ENCODE measurements at regions not wholly inside any gene's neighbourhood (a gene's known extent, or its start where the extent isn't known, plus 50 kb on each side); places are given as distances from the start of the nearest gene placed in this dataset.
"Not testable (repeated sequence)": the region's sequence is repeated elsewhere in the genome, so short reads cannot be mapped to it uniquely, and the experiment has no call there.

DNA sequence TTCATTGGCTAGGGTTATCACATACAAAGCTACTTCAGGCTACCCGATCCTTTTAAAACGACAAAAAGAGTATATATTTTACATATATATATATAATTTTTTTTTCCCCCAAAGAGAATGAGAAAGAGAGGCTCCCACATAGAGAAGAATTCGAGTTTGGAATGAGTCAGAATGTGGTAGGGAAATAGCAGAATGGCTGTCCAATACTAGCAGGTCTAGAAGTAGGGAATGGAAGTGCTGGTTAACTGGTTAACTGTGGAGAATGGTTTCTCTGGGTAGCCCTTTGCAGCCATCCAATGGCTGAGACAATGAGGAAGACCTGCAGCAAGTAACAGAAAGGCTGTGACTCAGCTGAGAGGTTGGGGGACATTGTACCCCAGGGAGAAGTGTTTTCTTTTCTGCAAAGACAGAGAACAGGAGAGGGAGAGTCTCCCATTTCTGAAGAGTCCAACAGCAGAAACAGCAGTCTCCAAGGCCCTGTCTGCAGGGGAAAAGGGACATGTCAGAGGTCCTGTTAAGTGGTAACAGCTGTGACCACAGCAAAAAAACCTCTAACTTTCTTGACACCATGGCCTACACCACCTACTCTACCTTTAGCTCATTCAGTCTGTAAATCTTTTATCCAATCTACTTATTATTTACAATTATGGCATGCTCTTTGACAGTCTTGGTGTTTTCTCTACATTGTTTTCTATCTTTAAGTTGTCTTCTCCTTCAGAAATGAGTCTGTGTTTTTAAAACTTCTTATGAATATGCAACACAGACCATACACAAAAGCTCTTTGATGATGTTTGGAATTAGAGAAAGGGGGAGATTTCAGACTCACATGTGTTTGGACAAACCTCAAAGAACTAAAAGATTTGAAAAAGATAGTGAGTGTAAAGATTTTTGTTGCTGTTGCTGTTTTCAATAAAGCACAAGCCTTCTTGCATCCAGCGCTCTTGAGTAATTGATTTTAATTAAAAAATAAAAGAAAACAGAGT, 116.1 kb upstream of the SLC7A14 start:
- DNase-seq, result no peak

DNA sequence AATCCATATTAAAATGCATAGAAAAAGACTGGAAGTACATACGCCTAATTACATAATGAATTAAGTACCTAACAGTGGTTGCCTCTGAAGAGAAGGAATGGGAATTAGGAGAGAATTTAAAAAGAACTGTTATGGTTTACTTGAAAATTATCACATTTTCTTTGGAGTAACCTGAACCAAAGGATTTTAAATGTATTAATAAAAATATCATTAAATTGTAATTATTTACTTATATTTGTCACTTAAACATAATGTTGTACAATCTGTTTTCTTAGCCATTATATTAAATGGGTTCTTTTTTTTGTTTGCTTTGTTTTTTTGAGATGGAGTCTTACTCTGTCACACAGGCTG, 114.2 kb upstream of the SLC7A14 start:
- no peak for DNase-seq

DNA sequence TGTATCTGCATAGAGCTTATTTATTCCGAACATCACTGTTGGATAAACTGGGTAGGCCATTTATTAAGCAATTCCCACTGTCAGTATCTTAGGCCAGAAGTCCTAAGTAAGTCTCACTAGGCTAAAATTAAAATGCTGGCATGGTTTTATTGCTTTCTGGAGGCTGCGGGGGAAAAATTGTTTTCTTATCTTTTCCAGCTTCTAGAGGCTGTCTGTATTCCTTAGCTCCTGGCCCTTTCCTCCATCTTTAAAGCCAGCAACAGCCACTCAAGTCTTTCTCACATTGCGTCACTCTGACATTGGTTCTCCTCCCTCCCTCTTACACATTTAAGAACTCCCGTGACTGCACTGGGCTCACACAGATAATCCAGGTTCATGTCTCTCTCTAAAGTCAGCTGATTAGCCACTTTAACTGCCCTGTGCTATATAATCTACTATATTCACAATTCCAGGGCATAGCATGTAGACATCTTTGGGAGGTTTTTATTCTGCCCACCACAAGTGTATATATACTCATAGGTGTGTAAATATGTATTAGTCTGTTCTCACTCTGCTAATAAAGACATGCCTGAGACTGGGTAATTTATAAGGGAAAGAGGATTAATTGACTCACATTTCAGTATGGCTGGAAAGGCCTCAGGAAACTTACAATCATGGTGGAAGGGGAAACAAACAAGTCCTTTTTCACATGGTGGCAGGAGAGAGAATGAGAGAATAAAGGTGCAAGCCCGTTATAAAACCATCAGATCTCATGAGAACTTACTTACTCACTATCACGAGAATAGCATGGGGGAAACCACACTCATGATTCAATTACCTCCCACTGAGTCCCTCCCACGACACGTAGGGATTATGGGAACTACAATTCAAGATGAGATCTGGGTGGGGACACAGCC, 113.5 kb upstream of the SLC7A14 start:
- DNase-seq, result no peak

DNA sequence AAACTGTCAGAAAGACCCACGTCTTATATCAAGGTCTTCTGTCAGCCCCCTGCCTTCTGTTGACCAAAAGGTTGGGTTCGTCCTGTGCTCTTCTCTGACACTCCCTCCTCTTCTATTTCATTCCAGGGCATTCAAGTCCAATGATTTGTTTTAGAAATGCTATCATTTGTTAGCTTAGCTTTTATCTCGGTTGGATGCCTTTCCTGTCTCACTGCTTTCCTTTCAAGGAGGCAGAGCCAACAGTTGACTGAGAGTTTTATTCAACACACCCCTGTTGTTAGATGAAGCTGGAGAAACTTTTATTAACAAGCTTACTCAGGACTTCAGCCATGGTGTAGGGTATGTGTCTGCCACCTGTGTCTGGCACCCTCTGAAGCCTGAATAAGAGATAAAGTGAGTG, 112.0 kb upstream of the SLC7A14 start:
- no peak for DNase-seq

GRCh38 chr3:170697131-170697530, 111.3 kb upstream of the SLC7A14 start:
- DNase-seq, result no peak

DNA sequence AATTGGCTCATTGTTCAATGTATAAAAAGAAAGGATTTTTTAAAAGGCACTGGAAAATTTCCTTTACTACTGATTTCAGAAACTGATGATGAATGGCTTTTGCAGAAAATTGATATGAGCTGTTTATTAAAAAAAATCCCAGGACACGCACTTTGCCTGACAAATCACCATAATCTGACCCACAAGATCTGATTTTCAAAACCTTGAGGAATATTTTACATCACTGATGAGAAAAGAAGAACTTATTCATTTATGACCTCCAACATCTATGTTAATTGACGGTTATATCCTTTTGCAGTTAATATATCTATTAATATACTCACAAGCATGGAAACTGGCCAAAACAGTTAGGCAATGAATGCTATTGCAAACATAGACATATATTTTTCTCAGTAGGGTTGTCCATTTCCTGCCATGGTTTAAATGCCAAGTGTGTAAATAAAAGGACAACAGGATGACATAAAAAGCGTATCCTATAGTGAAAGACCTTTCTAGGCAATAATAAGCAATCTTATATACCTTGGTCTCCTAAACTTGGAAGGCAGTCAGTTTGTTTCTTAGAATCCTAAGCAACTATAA, 109.7 kb upstream of the SLC7A14 start:
- no peak for DNase-seq

- no peak for DNase-seq
Observed at GRCh38 chr3:170692720-170693119, 106.8 kb upstream of the SLC7A14 start.

- DNase-seq, result no peak
Observed at GRCh38 chr3:170690661-170690981, 104.7 kb upstream of the SLC7A14 start.

- DNase-seq, result peak; percentile 10 to 79
Observed at GRCh38 chr3:170689893-170690660, 104.2 kb upstream of the SLC7A14 start.

DNA sequence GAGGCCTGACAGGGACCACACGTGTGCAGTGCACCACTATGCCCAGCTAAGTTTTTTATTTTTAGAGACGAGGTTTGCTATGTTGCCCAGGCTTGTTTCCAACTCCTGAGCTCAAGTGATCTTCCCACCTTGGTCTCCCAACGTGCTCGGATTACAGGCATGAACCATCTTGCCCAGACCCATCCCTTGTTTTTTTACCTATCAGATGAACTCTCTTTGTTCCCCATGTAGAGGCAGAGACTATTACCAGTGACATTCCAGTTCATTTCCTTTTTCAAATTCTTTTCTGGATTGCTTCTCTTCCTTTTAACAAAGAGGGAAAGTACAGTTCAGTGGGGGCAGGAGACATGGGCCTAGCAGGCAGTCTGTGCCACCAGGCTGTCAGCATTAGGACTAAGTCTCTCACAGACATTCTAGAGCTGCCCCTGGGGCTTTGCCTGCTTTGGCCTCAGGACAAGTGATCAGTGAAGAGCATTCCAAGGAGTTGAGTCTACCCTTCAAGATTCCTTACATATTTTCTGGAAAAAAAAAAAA, 103.5 kb upstream of the SLC7A14 start:
- DNase-seq, result peak in 1 of 2 experiments; percentile 25

DNA sequence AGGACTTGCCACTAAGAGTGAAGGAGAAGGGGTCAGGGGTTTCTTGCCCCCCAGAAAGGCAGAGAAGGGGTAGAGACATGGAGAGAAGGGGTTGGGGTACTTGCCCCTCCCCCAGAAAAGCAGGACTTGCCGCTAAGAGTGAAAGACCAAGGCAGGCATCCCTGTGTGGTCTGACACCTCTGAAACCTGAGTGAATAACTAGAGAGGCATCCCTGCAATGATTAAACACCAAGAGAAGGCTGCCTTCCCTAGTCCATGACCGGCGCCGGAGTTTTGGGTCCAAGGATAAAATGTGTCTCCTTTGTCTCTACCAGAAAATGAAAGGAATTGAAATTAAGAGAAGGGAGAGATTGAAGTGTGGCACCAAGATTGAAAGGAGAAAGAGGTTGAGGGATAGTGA, 102.3 kb upstream of the SLC7A14 start:
- not testable (repeated sequence) for DNase-seq

- no peak for DNase-seq
Observed at GRCh38 chr3:170680593-170680992, 94.7 kb upstream of the SLC7A14 start.

- DNase-seq, result no peak
Observed at GRCh38 chr3:170679190-170679589, 93.3 kb upstream of the SLC7A14 start.

DNA sequence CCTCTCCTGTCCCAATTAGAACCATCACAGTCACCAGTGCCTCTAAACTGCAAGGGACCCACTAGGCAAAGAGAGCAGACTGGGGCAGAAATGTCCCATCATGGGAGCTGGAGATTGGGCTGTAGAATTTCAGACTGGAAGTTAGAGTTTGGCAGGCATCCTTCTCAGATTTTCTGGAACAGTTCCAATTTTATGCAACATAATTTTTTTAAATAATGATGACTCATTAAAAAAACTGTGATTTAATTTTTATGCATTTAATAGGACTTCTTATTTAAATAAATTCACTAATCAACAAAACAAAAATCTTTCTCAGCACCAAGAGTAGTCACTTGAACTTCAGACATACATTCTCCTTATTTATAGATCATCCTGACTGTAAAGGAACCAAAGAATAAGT, 84.6 kb upstream of the SLC7A14 start:
- DNase-seq, result peak in 1 of 2 experiments; percentile 11

DNA sequence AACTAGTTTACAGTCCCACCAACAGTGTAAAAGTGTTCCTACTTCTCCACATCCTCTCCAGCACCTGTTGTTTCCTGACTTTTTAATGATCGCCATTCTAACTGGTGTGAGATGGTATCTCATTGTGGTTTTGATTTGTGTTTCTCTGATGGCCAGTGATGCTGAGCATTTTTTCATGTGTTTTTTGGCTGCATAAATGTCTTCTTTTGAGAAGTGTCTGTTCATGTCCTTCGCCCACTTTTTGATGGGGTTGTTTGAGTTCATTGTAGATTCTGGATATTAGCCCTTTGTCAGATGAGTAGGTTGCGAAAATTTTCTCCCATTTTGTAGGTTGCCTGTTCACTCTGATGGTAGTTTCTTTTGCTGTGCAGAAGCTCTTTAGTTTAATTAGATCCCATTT, 77.1 kb upstream of the SLC7A14 start:
- DNase-seq, result not testable (repeated sequence)

DNA sequence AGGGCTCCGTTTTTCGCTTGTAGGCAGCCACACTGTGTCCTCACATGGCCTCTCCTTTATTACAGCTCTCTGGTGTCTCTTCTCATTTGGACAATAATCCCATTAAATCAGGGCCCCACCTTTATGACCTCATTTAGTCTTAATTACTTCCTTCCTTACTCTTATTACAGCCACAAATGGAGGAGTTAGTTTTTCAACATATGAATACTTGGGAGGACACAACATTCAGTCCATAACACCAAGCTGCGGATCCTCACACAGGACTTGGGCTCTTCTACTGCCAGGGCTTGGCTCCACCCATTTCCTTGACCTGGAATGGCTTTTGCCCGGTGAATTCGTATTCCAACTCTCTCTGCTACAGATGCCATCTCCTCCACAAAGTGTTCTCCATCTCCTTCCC, 74.3 kb upstream of the SLC7A14 start:
- no peak for DNase-seq

GRCh38 chr3:170657312-170657711, 71.4 kb upstream of the SLC7A14 start:
- DNase-seq, result no peak

- no peak for DNase-seq
Observed at GRCh38 chr3:170656284-170656683, 70.4 kb upstream of the SLC7A14 start.

DNA sequence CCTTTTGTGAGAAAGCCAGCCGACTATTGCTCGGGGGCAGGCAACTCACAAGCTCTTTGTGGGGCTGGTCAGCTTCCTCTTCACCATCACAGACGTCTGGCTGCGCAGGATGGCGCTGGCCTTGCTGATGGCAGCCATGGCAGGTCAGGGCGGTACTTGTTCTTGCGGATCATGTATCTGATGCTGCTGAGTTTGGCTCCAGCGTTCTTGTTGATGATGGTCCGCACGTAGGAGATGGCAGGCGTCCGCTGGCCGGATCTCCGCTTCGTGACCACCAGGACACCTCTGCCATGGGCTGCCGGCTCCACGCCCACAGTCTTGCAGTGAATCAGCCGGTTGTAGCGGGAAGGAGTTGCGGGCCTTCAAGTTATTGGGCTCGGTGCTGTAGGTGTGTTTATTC, 67.9 kb upstream of the SLC7A14 start:
- no peak for DNase-seq

DNA sequence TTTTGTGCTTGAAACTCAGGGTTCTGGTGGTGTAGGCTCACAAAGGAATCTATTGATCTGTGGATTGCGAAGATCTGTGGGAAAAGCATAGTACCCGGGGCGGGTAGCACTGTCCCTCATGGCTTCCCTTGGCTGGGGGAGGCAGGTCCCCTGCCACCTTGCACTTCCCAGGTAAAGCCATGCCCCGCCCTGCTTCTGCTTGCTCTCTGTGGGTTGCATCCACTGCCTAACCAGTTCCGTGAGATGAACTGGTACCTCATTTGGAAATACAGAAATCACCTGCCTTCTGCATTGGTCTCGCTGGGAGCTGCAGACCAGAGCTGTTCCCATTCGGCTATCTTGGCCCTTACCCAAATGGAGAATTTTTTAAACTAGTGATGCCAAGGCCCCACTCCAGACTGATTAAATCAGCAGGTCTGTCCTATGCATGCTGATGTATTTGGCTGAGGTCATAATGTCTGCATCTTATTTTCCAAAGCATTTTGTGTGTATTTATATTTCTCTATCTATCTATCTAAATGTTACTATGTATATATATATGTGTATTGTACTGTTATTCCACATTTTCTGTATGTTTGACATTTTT, 65.5 kb upstream of the SLC7A14 start:
- DNase-seq, result peak in 1 of 2 experiments; percentile 35

DNA sequence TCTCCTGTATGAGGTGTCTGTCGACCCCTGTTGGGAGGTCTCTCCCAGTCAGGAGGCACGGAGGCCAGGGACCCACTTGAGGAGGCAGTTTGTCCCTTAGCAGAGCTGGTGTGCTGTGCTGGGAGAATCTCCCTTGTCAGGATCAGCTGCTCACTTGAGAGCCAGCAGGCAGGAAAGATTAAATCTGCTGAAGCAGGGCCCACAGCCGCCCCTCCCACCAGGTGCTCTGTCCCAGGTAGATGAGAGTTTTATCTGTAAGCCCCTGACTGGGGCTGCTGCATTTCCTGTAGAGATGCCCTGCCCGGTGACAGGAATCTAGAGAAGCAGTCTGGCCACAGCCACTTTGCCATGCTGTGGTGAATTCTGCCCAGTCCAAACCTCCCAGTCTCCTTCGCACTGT, 64.7 kb upstream of the SLC7A14 start:
- DNase-seq, result not testable (repeated sequence)

- DNase-seq, result no peak
Observed at GRCh38 chr3:170644711-170645110, 58.8 kb upstream of the SLC7A14 start.

Measured in NCI-H446 (cell line).